ENCODE measurements at regions not wholly inside any gene's neighbourhood (a gene's known extent, or its start where the extent isn't known, plus 50 kb on each side); places are given as distances from the start of the nearest gene placed in this dataset.

DNA sequence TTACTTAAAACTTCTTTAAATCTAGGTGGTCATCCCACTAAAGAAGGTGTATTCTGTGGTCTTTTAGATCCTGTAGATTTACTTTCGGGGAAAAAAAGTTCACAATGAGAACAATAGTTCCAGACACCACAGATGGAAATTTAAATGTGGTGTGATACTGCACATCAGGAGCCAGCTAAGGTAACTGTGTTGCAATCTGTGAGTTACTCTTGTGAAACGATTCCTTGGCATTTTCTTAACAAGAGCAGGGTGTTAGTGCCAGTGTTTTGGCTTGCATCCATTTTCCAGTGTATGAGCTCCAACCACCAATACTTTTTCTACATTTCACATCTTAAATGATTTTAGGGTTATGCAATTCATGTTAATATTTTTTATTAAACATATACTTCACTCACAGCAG lies 674.5 kb downstream of the CETN3 start:
- no peak for DNase-seq (ENCODE audit: insufficient read length, low spot score)
- no peak for FAIRE-seq
- TF ChIP-seq POU2F2 (IDR thresholded peaks at IDR 0.05; ENCODE audit: low read depth, low read length) (no peak), POLR2AphosphoS5 (IDR thresholded peaks at IDR 0.05; ENCODE audit: low read depth, low read length) (no peak), TAF1 (IDR thresholded peaks at IDR 0.05; ENCODE audit: low read depth, low read length) (no peak), POLR2A (IDR thresholded peaks at IDR 0.05; ENCODE audit: low read depth, low read length) (no peak), PAX5 (IDR thresholded peaks at IDR 0.05; ENCODE audit: insufficient read depth, low read length, severe bottlenecking) (no peak), SPI1 (IDR thresholded peaks at IDR 0.05; ENCODE audit: low read depth, low read length) (no peak)

DNA sequence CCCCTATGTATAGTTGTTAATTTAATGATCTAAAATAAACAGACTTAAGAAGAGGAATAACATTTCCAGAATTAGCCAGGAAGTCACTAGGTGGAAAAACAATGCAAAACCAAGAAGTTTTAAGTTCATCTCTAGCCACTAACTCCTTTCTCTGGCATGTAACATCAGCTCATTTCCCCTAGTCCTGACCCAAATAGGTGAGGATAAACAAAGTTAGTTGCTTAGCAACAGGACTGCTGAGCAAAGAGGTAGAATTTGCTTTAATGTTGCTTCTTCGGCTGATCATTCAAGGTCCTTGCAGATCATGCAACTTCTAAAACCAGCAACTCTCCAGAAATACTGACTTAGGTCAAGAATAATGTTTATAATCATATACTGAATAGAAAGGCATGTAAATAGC lies 675.8 kb downstream of the CETN3 start:
- TF ChIP-seq SPI1 (IDR thresholded peaks at IDR 0.05; ENCODE audit: low read depth, low read length): no peak
- TF ChIP-seq POLR2A (IDR thresholded peaks at IDR 0.05; ENCODE audit: low read depth, low read length): no peak
- TF ChIP-seq POLR2AphosphoS5 (IDR thresholded peaks at IDR 0.05; ENCODE audit: low read depth, low read length): no peak
- FAIRE-seq (no peak), DNase-seq (ENCODE audit: insufficient read length, low spot score) (no peak)

DNA sequence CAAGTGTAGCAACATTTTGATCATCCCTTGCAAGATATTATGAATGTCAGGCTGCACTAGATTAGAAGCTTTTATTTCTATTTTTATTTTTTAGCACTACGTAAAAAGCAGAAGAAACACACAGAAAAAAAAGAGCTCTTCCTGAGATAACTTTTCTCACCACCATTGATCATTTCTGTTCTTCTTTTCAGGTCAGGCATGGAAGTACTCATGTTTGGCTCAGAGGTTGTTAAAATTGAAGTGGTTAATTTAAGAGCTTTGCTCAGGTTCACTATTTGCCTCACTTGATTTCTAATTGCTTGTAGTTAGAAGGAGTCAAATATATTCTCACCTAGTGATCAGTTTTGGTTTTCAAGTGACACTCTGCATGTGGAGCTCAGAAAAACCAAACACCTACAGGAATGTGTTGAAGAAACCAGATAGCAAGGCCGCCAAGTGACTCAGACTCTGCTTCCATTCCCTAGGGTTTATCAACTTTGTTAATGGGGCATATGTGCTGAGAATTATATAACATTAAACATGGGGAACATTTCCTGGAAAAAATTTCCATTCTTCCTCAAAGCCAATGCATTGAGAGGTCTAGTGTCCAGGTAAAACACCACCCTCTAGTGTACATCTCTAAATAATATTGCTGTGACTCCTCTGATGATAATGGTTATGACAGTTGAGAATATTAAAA lies 679.8 kb downstream of the CETN3 start:
- no peak for TF ChIP-seq SPI1 (IDR thresholded peaks at IDR 0.05; ENCODE audit: low read depth, low read length)
- TF ChIP-seq TAF1 (IDR thresholded peaks at IDR 0.05; ENCODE audit: low read depth, low read length): no peak
- no peak for TF ChIP-seq POLR2AphosphoS5 (IDR thresholded peaks at IDR 0.05; ENCODE audit: low read depth, low read length)
- TF ChIP-seq POLR2A (IDR thresholded peaks at IDR 0.05; ENCODE audit: low read depth, low read length): no peak
- no peak for TF ChIP-seq PAX5 (IDR thresholded peaks at IDR 0.05; ENCODE audit: insufficient read depth, low read length, severe bottlenecking)
- no peak for TF ChIP-seq POU2F2 (IDR thresholded peaks at IDR 0.05; ENCODE audit: low read depth, low read length)
- FAIRE-seq: peak; percentile 83
- no peak for DNase-seq (ENCODE audit: insufficient read length, low spot score)

DNA sequence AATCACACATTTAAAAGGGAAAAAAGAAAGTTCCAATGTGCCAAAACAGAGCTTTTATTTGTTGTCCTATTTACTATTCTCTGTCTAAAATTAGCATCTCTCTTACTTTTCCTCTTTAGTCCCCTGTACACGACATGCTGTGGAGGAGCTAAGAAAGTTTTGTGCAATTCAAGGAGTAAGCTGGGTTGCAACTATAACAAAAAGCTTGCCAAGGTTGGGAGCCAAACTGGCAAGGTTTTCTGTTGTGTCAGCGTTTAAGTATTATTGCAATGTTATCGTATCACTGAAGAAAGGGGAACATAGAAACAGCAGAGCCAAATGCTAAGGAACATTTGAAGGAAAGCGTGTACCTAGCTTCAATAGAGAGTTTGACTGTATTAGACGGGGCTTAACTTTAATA lies 680.8 kb downstream of the CETN3 start:
- no peak for DNase-seq (ENCODE audit: insufficient read length, low spot score)
- no peak for TF ChIP-seq SPI1 (IDR thresholded peaks at IDR 0.05; ENCODE audit: low read depth, low read length)
- no peak for TF ChIP-seq POLR2AphosphoS5 (IDR thresholded peaks at IDR 0.05; ENCODE audit: low read depth, low read length)
- no peak for TF ChIP-seq POU2F2 (IDR thresholded peaks at IDR 0.05; ENCODE audit: low read depth, low read length)
- no peak for TF ChIP-seq TAF1 (IDR thresholded peaks at IDR 0.05; ENCODE audit: low read depth, low read length)
- no peak for TF ChIP-seq POLR2A (IDR thresholded peaks at IDR 0.05; ENCODE audit: low read depth, low read length)
- no peak for TF ChIP-seq PAX5 (IDR thresholded peaks at IDR 0.05; ENCODE audit: insufficient read depth, low read length, severe bottlenecking)
- FAIRE-seq: no peak

DNA sequence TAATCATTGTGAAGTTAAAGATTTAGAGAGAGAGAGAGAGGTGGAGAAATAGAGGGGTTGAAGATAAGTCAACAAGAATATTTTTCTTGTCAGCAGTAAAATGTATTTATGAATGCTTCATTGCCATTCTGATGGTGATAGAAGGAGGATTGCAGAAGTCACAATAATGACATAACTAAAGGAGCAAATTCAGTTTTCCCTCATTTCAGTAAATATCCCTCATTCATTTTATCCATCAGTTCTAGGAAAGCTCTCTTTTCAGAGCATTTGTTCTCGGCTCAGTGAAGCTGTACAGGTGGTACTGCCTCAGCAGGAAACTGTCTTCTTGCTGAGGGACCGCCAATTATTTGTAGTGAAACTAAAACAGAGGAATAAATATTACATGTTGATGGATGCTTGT lies 681.4 kb downstream of the CETN3 start:
- FAIRE-seq: peak; percentile 43
- no peak for TF ChIP-seq POU2F2 (IDR thresholded peaks at IDR 0.05; ENCODE audit: low read depth, low read length)
- no peak for TF ChIP-seq PAX5 (IDR thresholded peaks at IDR 0.05; ENCODE audit: insufficient read depth, low read length, severe bottlenecking)
- TF ChIP-seq SPI1 (IDR thresholded peaks at IDR 0.05; ENCODE audit: low read depth, low read length): no peak
- no peak for TF ChIP-seq POLR2A (IDR thresholded peaks at IDR 0.05; ENCODE audit: low read depth, low read length)
- no peak for TF ChIP-seq POLR2AphosphoS5 (IDR thresholded peaks at IDR 0.05; ENCODE audit: low read depth, low read length)
- TF ChIP-seq TAF1 (IDR thresholded peaks at IDR 0.05; ENCODE audit: low read depth, low read length): no peak

DNA sequence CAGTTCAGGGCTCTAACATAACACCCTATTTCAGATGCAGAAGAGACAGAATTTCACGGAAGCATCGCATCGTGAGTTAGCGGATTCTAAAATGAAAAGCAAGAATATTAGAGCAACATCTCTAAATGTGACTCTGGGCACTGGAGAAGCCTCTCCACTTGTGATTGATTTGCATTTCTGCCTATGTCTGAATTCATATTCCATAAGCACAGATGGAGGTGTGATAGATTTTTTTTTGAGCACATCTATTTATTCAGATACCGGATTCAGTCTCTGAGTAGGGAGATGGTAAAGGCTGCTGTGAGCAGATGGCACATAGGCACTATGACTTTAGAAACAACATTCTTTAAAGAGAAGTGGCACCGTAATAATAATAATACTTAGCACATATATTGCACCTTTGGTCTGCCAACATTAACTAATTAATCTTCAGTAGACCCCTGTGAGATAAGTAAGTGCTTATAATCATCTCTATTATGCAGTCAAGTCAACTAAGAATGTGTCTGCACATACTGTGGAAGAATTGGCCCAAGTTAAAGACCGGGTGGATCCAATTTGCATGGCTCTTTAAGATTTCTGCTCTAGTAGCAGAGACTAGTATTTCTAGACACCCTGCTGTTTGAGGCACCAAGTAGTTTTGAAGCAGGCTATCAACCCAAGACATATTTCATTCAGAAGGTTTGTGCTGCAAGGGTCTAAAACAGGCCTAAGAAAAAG lies 685.0 kb downstream of the CETN3 start:
- FAIRE-seq (no peak), DNase-seq (ENCODE audit: insufficient read length, low spot score) (no peak)
- no peak for TF ChIP-seq TAF1 (IDR thresholded peaks at IDR 0.05; ENCODE audit: low read depth, low read length)
- TF ChIP-seq POU2F2 (IDR thresholded peaks at IDR 0.05; ENCODE audit: low read depth, low read length): no peak
- no peak for TF ChIP-seq POLR2AphosphoS5 (IDR thresholded peaks at IDR 0.05; ENCODE audit: low read depth, low read length)
- no peak for TF ChIP-seq PAX5 (IDR thresholded peaks at IDR 0.05; ENCODE audit: insufficient read depth, low read length, severe bottlenecking)
- TF ChIP-seq SPI1 (IDR thresholded peaks at IDR 0.05; ENCODE audit: low read depth, low read length): no peak
- no peak for TF ChIP-seq POLR2A (IDR thresholded peaks at IDR 0.05; ENCODE audit: low read depth, low read length)

More for the DNA sequence above, 681.4 kb downstream of the CETN3 start:
- no peak for DNase-seq (ENCODE audit: insufficient read length, low spot score)

DNA sequence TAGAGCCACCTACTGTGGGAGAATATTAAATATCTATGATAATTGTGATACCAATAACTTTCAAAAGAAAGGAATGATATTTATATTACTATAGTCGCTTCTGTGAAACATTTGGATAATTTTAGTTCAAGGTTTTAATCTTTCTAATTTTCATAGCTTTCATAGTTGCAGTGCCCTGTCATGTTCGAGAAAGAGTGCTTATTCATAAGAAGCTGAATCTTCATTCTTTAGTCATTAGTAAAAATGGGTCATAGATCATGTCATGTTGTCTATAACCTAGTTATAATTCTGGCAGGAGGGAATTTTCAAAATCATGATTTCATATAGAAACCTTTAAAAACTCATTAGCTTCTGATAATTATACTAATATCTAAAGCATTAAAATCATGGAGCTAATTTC lies 685.6 kb downstream of the CETN3 start:
- TF ChIP-seq SPI1 (IDR thresholded peaks at IDR 0.05; ENCODE audit: low read depth, low read length) (no peak), POLR2A (IDR thresholded peaks at IDR 0.05; ENCODE audit: low read depth, low read length) (no peak), TAF1 (IDR thresholded peaks at IDR 0.05; ENCODE audit: low read depth, low read length) (no peak), POLR2AphosphoS5 (IDR thresholded peaks at IDR 0.05; ENCODE audit: low read depth, low read length) (no peak), PAX5 (IDR thresholded peaks at IDR 0.05; ENCODE audit: insufficient read depth, low read length, severe bottlenecking) (no peak), POU2F2 (IDR thresholded peaks at IDR 0.05; ENCODE audit: low read depth, low read length) (no peak)
- DNase-seq (ENCODE audit: insufficient read length, low spot score) (no peak), FAIRE-seq (no peak)

DNA sequence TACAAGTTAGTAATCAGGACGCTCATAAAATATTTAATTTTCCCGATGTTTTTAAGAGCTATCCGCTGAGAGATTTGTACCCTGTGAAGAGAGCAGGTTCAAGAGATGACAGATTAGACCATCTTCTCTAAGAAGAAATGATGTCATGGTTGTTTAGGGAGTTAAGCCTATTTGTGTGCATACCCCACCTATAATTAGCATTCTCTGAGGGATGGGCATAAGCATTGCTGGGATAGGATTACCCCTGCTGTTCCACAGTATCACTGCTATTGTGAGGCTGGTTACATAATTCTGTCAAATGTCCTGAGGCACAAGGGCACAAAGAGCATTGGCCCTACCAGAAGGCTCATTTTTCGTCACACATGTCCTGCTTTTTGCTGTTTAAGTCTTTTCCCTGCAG lies 687.0 kb downstream of the CETN3 start:
- no peak for FAIRE-seq
- no peak for DNase-seq (ENCODE audit: insufficient read length, low spot score)
- TF ChIP-seq POU2F2 (IDR thresholded peaks at IDR 0.05; ENCODE audit: low read depth, low read length) (no peak), POLR2AphosphoS5 (IDR thresholded peaks at IDR 0.05; ENCODE audit: low read depth, low read length) (no peak), TAF1 (IDR thresholded peaks at IDR 0.05; ENCODE audit: low read depth, low read length) (no peak), SPI1 (IDR thresholded peaks at IDR 0.05; ENCODE audit: low read depth, low read length) (no peak), PAX5 (IDR thresholded peaks at IDR 0.05; ENCODE audit: insufficient read depth, low read length, severe bottlenecking) (no peak), POLR2A (IDR thresholded peaks at IDR 0.05; ENCODE audit: low read depth, low read length) (no peak)

DNA sequence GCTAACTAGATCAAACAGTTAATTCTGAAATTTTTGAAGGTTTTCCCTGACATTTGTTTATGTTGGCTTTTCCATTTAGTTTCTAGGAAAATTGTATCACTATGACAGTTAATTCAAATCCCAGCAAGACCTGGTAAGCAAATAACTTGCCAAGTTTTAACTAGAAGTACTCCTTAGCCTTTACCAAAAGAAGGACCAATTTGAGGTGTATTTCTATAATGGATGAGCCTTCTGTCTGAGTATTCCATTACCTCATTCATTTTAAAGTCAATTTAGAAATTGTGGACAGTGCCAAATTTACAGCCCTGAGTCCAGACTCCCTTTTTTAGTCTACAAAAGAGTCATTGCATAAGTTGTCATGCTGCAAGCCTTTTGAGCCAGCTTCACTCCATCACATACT lies 687.6 kb downstream of the CETN3 start:
- no peak for TF ChIP-seq POLR2AphosphoS5 (IDR thresholded peaks at IDR 0.05; ENCODE audit: low read depth, low read length)
- TF ChIP-seq SPI1 (IDR thresholded peaks at IDR 0.05; ENCODE audit: low read depth, low read length): no peak
- TF ChIP-seq PAX5 (IDR thresholded peaks at IDR 0.05; ENCODE audit: insufficient read depth, low read length, severe bottlenecking): no peak
- no peak for TF ChIP-seq TAF1 (IDR thresholded peaks at IDR 0.05; ENCODE audit: low read depth, low read length)
- TF ChIP-seq POU2F2 (IDR thresholded peaks at IDR 0.05; ENCODE audit: low read depth, low read length): no peak
- TF ChIP-seq POLR2A (IDR thresholded peaks at IDR 0.05; ENCODE audit: low read depth, low read length): no peak
- no peak for FAIRE-seq
- no peak for DNase-seq (ENCODE audit: insufficient read length, low spot score)
